ENCODE measurements at regions not wholly inside any gene's neighbourhood (a gene's known extent, or its start where the extent isn't known, plus 50 kb on each side); places are given as distances from the start of the nearest gene placed in this dataset.
"Not testable (repeated sequence)": the region's sequence is repeated elsewhere in the genome, so short reads cannot be mapped to it uniquely, and the experiment has no call there.

DNA sequence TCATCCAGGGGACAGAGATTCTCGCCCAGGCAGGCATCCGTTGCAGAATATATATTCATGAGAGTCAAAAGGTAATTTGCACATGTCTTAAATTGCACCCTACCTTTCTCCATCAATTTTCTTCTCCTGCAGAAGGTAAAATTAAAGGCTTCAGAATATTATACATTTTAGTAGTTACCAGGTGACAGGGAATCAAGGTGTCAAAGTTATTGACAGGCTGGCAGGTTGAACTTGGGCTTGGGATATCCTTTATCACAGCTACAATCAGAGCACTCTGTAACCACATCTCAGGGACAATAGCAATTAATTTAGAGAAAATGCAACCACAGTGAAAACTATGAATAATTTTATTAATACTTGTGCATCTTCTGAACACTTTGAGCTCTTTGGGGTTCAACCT, 66.9 kb upstream of the GSC start:
- no peak for DNase-seq (ENCODE audit: low read depth in 2 of 2)

GRCh38 chr14:94833633-94834032, 63.7 kb upstream of the GSC start:
- DNase-seq (ENCODE audit: low read depth in 2 of 2): no peak

GRCh38 chr14:94831085-94831484, 61.2 kb upstream of the GSC start:
- no peak for DNase-seq (ENCODE audit: low read depth in 2 of 2)

- no peak for DNase-seq (ENCODE audit: low read depth in 2 of 2)
These were observed 58.0 kb upstream of the GSC start for GRCh38 chr14:94827711-94828447.

GRCh38 chr14:94826774-94827173, 56.9 kb upstream of the GSC start:
- DNase-seq (ENCODE audit: low read depth in 2 of 2): no peak

GRCh38 chr14:94823556-94824341, 53.8 kb upstream of the GSC start:
- DNase-seq (ENCODE audit: low read depth in 2 of 2): no peak

- no peak for DNase-seq (ENCODE audit: low read depth in 2 of 2)
These were observed 51.8 kb upstream of the GSC start for GRCh38 chr14:94821705-94822104.

GRCh38 chr14:94820932-94821331, 51.0 kb upstream of the GSC start:
- not testable (repeated sequence) for DNase-seq (ENCODE audit: low read depth in 2 of 2)
